Natural killer cell (primary cell): ENCODE measurements at regions not wholly inside any gene's neighbourhood (a gene's known extent, or its start where the extent isn't known, plus 50 kb on each side); places are given as distances from the start of the nearest gene placed in this dataset.

Source experiments
- ATAC-seq, 3 donors: fragments of 150-1000 bp in 2 of 3; fragments of 200-7000 bp in 1 of 3; cut with Tn5 transposase; 1 replicate in 1 of 3; 2 replicates in 2 of 3; pipeline ENCODE4 v1.10.0; 2021; ENCODE audit warnings: mild to moderate bottlenecking in 2 of 3, moderate library complexity in 2 of 3
- DNase-seq, 2 donors: peaks; one replicate each; pipeline versions ENCODE4 v3.0.0 to v3.0.0-alpha.2; 2013 to 2021; ENCODE audit warnings: mixed read lengths in 1 of 2
- H3K27ac ChIP-seq: one replicate; pipeline ENCODE4 v1.5.1; 2013; ENCODE audit warnings: mild to moderate bottlenecking, low read length
- H3K27me3 ChIP-seq: one replicate; pipeline ENCODE4 v1.6.1; 2013; ENCODE audit warnings: low read length; ENCODE audit not compliant: control insufficient read depth, insufficient read depth
- H3K36me3 ChIP-seq: one replicate; pipeline ENCODE4 v1.6.1; 2013; ENCODE audit warnings: low read length; ENCODE audit not compliant: control insufficient read depth, insufficient read depth
- H3K4me1 ChIP-seq: one replicate; pipeline ENCODE4 v1.6.1; 2013; ENCODE audit warnings: low read length; ENCODE audit not compliant: control insufficient read depth, insufficient read depth
- H3K4me3 ChIP-seq: one replicate; pipeline ENCODE4 v1.5.1; 2013; ENCODE audit warnings: low read length
- H3K9me3 ChIP-seq: one replicate; pipeline ENCODE4 v1.6.1; 2013; ENCODE audit warnings: low read length; ENCODE audit not compliant: control insufficient read depth, insufficient read depth
- H3K27ac Mint-ChIP-seq, 2 donors: one replicate each; pipeline ENCODE4 v1.8.0; 2022; ENCODE audit warnings: mild to moderate bottlenecking in 2 of 2, mixed read lengths in 2 of 2, moderate library complexity in 1 of 2
- H3K27me3 Mint-ChIP-seq, 2 donors: one replicate each; pipeline ENCODE4 v1.8.0; 2022; ENCODE audit warnings: low read depth in 2 of 2, mixed read lengths in 2 of 2
- H3K36me3 Mint-ChIP-seq: one replicate; pipeline ENCODE4 v1.8.0; 2022; ENCODE audit warnings: mixed read lengths
- H3K4me1 Mint-ChIP-seq, 2 donors: one replicate each; pipeline ENCODE4 v1.8.0; 2022; ENCODE audit warnings: mixed read lengths in 2 of 2
- H3K4me3 Mint-ChIP-seq: one replicate; pipeline ENCODE4 v1.8.0; 2022; ENCODE audit warnings: mild to moderate bottlenecking, moderate library complexity, mixed read lengths
- H3K9me3 Mint-ChIP-seq, 2 donors: one replicate each; pipeline ENCODE4 v1.8.0; 2022; ENCODE audit warnings: mixed read lengths in 2 of 2
- WGBS: methylation state at CpG from one replicate; pipeline ENCODE4 v1.1.7; 2013; ENCODE audit warnings: missing lambda C conversion rate; ENCODE audit not compliant: insufficient coverage; 5-methylcytosine and 5-hydroxymethylcytosine counted together
- intact Hi-C: fragments of 100-400 bp; cut with micrococcal nuclease; formaldehyde crosslinking; loops from one replicate; pipeline ENCODE4 v1.14.2; 2022
- TF ChIP-seq, protein P1 (sequence below): fragments of 200-600 bp; IDR thresholded peaks from one replicate; pipeline ENCODE4 v1.8.0; 2022; ENCODE audit warnings: antibody characterized with exemption

DNA sequence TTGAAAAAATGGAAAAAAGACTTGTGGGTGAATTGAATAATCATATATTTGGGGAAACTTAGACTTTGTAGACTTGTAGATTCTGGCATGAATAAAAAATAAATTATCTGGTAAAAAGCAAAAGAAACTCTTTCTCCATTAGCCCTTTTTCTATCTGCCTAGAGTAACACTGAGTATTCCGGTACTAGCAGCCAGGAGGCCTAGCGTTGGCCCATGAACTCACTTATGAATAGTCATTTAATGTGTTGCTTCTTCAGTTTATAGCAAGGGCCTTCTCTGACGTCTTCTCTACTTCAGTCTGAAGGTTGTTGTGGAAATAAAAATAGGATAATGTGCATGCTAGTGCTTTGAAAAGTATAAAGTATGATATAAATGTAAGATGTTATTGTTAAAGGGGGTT, 851.2 kb upstream of the NR2F2 start:
- no peak for DNase-seq
- Mint-ChIP-seq H3K4me3 (no peak overlapping the region), H3K27me3 (peaks cover 16 to 51% of the 10 kb centered on the region in 2 donors), H3K9me3 (peaks cover 3 to 4% of the 10 kb centered on the region in 2 donors), H3K27ac (no peak overlapping the region), H3K4me1 (no peaks in the 10 kb centered on the region), H3K36me3 (peaks cover 15% of the 10 kb centered on the region)
- H3K27ac ChIP-seq: no peak overlapping the region
- H3K4me3 ChIP-seq: no peak overlapping the region
- H3K4me1 ChIP-seq: no peaks in the 10 kb centered on the region
- ATAC-seq: no peak
- WGBS: 90% methylated on average over 3 of the region's 3 CpGs
- intact Hi-C loops: no loop called here
- TF ChIP-seq, protein P1, sequence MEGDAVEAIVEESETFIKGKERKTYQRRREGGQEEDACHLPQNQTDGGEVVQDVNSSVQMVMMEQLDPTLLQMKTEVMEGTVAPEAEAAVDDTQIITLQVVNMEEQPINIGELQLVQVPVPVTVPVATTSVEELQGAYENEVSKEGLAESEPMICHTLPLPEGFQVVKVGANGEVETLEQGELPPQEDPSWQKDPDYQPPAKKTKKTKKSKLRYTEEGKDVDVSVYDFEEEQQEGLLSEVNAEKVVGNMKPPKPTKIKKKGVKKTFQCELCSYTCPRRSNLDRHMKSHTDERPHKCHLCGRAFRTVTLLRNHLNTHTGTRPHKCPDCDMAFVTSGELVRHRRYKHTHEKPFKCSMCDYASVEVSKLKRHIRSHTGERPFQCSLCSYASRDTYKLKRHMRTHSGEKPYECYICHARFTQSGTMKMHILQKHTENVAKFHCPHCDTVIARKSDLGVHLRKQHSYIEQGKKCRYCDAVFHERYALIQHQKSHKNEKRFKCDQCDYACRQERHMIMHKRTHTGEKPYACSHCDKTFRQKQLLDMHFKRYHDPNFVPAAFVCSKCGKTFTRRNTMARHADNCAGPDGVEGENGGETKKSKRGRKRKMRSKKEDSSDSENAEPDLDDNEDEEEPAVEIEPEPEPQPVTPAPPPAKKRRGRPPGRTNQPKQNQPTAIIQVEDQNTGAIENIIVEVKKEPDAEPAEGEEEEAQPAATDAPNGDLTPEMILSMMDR: no peak
- no peaks in the 10 kb centered on the region for H3K9me3 ChIP-seq
- peaks cover 11% of the 10 kb centered on the region for H3K27me3 ChIP-seq
- H3K36me3 ChIP-seq: no peaks in the 10 kb centered on the region

DNA sequence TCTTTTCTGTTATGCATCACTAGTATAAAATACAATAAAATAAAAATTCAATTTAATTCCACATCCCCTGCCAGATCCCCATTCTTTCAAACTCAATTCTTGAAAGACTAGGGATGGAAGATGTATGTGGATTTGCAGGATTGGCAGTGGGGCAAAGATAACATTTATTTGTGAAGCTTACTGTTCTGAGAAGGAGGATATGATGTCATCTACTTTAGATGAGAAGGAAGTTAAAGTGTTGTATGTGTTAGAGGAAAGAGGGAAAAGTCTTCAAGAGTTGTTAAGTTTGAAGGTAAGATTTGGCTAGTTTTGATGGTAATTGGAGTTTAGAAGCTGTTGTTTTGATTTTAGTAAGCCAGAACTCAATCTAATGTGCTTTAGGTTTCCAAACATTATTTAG, 845.1 kb upstream of the NR2F2 start:
- Mint-ChIP-seq H3K4me1 (peaks cover 0 to 6% of the 10 kb centered on the region in 2 donors), H3K9me3 (peaks cover 9 to 11% of the 10 kb centered on the region in 2 donors), H3K4me3 (no peak overlapping the region), H3K27ac (no peak overlapping the region), H3K36me3 (peaks cover 24% of the 10 kb centered on the region), H3K27me3 (peaks cover 2 to 22% of the 10 kb centered on the region in 2 donors)
- Histone ChIP-seq H3K9me3 (no peaks in the 10 kb centered on the region), H3K4me3 (no peak overlapping the region), H3K4me1 (no peaks in the 10 kb centered on the region), H3K27ac (no peak overlapping the region), H3K27me3 (no peaks in the 10 kb centered on the region), H3K36me3 (no peaks in the 10 kb centered on the region)
- ATAC-seq (no peak), DNase-seq (no peak)
- TF ChIP-seq, protein P1: no peak
- intact Hi-C loops: no loop called here

DNA sequence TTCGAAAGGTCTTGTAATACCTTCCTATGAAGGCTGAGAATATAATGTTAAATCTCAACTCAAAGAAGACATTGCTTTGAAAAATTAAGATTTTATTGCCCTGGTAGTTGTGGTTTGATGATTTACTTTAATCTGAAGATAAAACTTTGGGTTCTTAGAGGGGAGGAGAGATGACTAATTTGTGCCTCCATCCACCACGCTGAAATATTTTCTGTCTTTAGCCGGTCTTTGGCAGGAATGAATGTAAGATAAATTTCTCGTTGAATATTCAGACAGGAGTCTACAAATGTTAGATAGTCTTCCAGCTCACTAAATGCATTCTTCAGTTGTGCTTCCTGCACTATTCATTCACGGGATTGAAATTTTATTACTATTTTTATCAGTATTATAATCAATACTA, 844.3 kb upstream of the NR2F2 start:
- no peak for ATAC-seq
- Histone ChIP-seq H3K4me3 (no peak overlapping the region), H3K4me1 (no peaks in the 10 kb centered on the region), H3K27ac (no peak overlapping the region), H3K27me3 (no peaks in the 10 kb centered on the region), H3K9me3 (no peaks in the 10 kb centered on the region), H3K36me3 (no peaks in the 10 kb centered on the region)
- Mint-ChIP-seq H3K27ac (no peak overlapping the region), H3K36me3 (peaks cover 24% of the 10 kb centered on the region), H3K27me3 (peaks cover 7 to 20% of the 10 kb centered on the region in 2 donors), H3K4me1 (peaks cover 0 to 6% of the 10 kb centered on the region in 2 donors), H3K4me3 (no peak overlapping the region), H3K9me3 (peaks cover 9 to 11% of the 10 kb centered on the region in 2 donors)
- TF ChIP-seq, protein P1: no peak
- DNase-seq: no peak
- intact Hi-C loops: no loop called here
- WGBS: 95% methylated on average over 3 of the region's 5 CpGs

DNA sequence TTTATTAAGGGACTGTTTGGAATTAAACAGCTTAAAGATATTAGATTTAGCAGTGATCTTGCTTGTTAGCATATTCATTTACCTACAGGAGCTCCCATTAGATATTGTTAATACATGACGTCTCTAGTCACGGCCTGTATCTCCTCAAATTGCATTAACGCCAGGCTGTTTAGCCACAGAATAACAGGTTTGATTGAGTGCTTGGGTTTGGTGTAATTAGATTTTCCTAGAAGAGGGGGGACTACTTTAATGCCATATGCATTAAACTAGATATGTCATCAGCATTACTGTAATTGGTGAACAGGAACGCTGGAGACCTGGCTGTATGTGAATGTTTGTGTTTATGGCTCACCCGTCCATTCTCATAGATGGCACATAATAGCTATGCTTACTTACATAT, 841.4 kb upstream of the NR2F2 start:
- Histone ChIP-seq H3K36me3 (no peaks in the 10 kb centered on the region), H3K9me3 (no peaks in the 10 kb centered on the region), H3K4me1 (no peaks in the 10 kb centered on the region), H3K4me3 (no peak overlapping the region), H3K27me3 (peaks cover under 1% of the 10 kb centered on the region), H3K27ac (no peak overlapping the region)
- TF ChIP-seq, protein P1: no peak
- ATAC-seq (no peak), DNase-seq (no peak)
- Mint-ChIP-seq H3K4me1 (peaks cover 0 to 6% of the 10 kb centered on the region in 2 donors), H3K27ac (no peak overlapping the region), H3K27me3 (peaks cover 11 to 22% of the 10 kb centered on the region in 2 donors), H3K9me3 (peaks cover 6 to 9% of the 10 kb centered on the region in 2 donors), H3K36me3 (peaks cover 11% of the 10 kb centered on the region), H3K4me3 (no peak overlapping the region)
- intact Hi-C loops: no loop called here
- WGBS: 100% methylated on average over 2 of the region's 5 CpGs
